Upper lobe of left lung (tissue), 4 donors: ENCODE measurements at regions not wholly inside any gene's neighbourhood (a gene's known extent, or its start where the extent isn't known, plus 50 kb on each side); places are given as distances from the start of the nearest gene placed in this dataset.

Source experiments
- POLR2A ChIP-seq, 4 donors: fragments of 450-650 bp; IDR thresholded peaks; one replicate each; pipeline ENCODE4 v1.5.1; 2016 to 2017; ENCODE audit warnings: antibody characterized with exemption in 4 of 4, mild to moderate bottlenecking in 2 of 4
- POLR2AphosphoS5 ChIP-seq, 2 donors: sonication (generic); formaldehyde crosslinking; IDR thresholded peaks; one replicate each; pipeline ENCODE4 v1.5.1; 2017; ENCODE audit warnings: antibody characterized with exemption in 2 of 2
- TF ChIP-seq, protein P1 (sequence below), 6 experiments: fragments of 450-650 bp in 4 of 6; fragments of 200-600 bp in 2 of 6; sonication (generic) in 2 of 6; IDR thresholded peaks; one replicate each; pipeline ENCODE4 v1.5.1; 2016 to 2019; ENCODE audit warnings: antibody characterized with exemption in 6 of 6

- TF ChIP-seq, protein P1, sequence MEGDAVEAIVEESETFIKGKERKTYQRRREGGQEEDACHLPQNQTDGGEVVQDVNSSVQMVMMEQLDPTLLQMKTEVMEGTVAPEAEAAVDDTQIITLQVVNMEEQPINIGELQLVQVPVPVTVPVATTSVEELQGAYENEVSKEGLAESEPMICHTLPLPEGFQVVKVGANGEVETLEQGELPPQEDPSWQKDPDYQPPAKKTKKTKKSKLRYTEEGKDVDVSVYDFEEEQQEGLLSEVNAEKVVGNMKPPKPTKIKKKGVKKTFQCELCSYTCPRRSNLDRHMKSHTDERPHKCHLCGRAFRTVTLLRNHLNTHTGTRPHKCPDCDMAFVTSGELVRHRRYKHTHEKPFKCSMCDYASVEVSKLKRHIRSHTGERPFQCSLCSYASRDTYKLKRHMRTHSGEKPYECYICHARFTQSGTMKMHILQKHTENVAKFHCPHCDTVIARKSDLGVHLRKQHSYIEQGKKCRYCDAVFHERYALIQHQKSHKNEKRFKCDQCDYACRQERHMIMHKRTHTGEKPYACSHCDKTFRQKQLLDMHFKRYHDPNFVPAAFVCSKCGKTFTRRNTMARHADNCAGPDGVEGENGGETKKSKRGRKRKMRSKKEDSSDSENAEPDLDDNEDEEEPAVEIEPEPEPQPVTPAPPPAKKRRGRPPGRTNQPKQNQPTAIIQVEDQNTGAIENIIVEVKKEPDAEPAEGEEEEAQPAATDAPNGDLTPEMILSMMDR (IDR thresholded peaks at IDR 0.05), result no peak
- no peak for TF ChIP-seq POLR2AphosphoS5 (IDR thresholded peaks at IDR 0.05)
- TF ChIP-seq POLR2A (IDR thresholded peaks at IDR 0.05), result no peak
Measured at GRCh38 chr17:51507444-51507843, 247.1 kb downstream of the UTP18 start.
